SJCRH30 (cell line): ENCODE measurements at regions not wholly inside any gene's neighbourhood (a gene's known extent, or its start where the extent isn't known, plus 50 kb on each side); places are given as distances from the start of the nearest gene placed in this dataset.
A peak's percentile ranks its signal among the peaks of the same experiment; 100 is the strongest.
"Not testable (repeated sequence)": the region's sequence is repeated elsewhere in the genome, so short reads cannot be mapped to it uniquely, and the experiment has no call there.

Source experiments
- DNase-seq, 2 experiments: peaks; one replicate each; pipeline ENCODE4 v3.0.0-alpha.2; 2015 to 2020
- H3K27ac ChIP-seq: fragments of 250-450 bp; sonication (Bioruptor Pico); 2 replicates; pipeline ENCODE4 v1.5.1; 2020; ENCODE audit warnings: mild to moderate bottlenecking, moderate library complexity
- H3K27me3 ChIP-seq: fragments of 250-450 bp; sonication (Bioruptor Pico); 2 replicates; pipeline ENCODE4 v1.5.1; 2020; ENCODE audit warnings: mild to moderate bottlenecking, moderate library complexity
- H3K36me3 ChIP-seq: fragments of 250-450 bp; sonication (Bioruptor Pico); 2 replicates; pipeline ENCODE4 v1.5.1; 2020; ENCODE audit warnings: mild to moderate bottlenecking, moderate library complexity
- H3K4me1 ChIP-seq: fragments of 250-450 bp; sonication (Bioruptor Pico); 2 replicates; pipeline ENCODE4 v1.5.1; 2020; ENCODE audit warnings: mild to moderate bottlenecking, moderate library complexity
- H3K4me3 ChIP-seq: fragments of 250-450 bp; sonication (Bioruptor Pico); 2 replicates; pipeline ENCODE4 v1.5.1; 2020; ENCODE audit warnings: mild to moderate bottlenecking, moderate library complexity
- H3K9me3 ChIP-seq: fragments of 250-450 bp; sonication (Bioruptor Pico); replicated peaks from 2 replicates; pipeline ENCODE4 v1.5.1; 2020; ENCODE audit warnings: mild to moderate bottlenecking, moderate library complexity

DNA sequence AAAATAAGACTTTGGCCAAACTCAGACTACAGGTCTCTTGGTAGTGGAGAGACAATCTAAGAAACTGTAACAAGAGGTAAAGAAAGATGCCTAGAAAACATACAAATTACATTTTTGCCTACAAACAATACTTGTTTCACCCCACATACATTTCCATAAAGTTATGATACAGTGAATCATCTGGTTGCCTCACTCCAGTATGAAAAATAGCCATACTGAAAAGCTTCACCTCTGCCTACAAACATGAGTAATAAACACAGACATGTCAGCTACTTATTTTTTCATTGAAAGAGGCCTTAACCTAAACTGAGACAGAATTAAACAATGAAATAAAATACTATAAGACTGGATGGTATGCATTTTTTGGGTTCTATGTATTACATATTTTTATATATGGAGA is 1463.0 kb downstream of the FAM181B start:
- Histone ChIP-seq H3K27me3 (no peaks in the 10 kb centered on the region), H3K27ac (no peak overlapping the region), H3K9me3 (no peaks in the 10 kb centered on the region), H3K36me3 (no peaks in the 10 kb centered on the region), H3K4me1 (no peaks in the 10 kb centered on the region), H3K4me3 (no peak overlapping the region)
- no peak for DNase-seq

GRCh38 chr11:81267246-81267645 is 1466.4 kb downstream of the FAM181B start:
- no peaks in the 10 kb centered on the region for H3K36me3 ChIP-seq
- no peak for DNase-seq
- no peak overlapping the region for H3K4me3 ChIP-seq
- no peak overlapping the region for H3K27ac ChIP-seq
- H3K4me1 ChIP-seq = no peaks in the 10 kb centered on the region
- no peaks in the 10 kb centered on the region for H3K27me3 ChIP-seq
- no peaks in the 10 kb centered on the region for H3K9me3 ChIP-seq

- Histone ChIP-seq H3K27ac (no peak overlapping the region), H3K9me3 (no peaks in the 10 kb centered on the region), H3K4me1 (no peaks in the 10 kb centered on the region), H3K4me3 (no peak overlapping the region), H3K36me3 (no peaks in the 10 kb centered on the region), H3K27me3 (no peaks in the 10 kb centered on the region)
- DNase-seq = no peak
These were observed 1474.2 kb downstream of the FAM181B start for GRCh38 chr11:81259471-81259870.

DNA sequence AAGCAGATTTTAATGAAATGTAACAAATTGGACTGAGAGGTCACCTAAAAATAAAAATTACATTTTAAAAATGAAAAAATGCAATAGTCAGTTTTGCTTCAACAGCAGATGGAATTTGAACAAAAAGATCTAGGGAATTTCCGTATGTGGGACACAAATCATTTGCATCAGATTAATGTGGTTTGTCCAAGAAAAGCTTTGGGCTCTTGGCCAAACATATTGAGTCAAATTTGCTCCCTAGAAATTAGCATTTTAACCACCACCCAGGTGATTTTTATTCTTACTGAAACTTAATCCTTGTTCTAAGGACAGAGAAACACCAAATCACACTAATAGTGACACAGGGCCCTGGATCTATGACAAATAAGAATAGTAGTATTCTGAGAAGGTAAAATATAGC is 1477.8 kb downstream of the FAM181B start:
- no peaks in the 10 kb centered on the region for H3K27me3 ChIP-seq
- no peaks in the 10 kb centered on the region for H3K9me3 ChIP-seq
- H3K27ac ChIP-seq = no peak overlapping the region
- DNase-seq = no peak
- H3K36me3 ChIP-seq = no peaks in the 10 kb centered on the region
- H3K4me3 ChIP-seq = no peak overlapping the region
- no peaks in the 10 kb centered on the region for H3K4me1 ChIP-seq

DNA sequence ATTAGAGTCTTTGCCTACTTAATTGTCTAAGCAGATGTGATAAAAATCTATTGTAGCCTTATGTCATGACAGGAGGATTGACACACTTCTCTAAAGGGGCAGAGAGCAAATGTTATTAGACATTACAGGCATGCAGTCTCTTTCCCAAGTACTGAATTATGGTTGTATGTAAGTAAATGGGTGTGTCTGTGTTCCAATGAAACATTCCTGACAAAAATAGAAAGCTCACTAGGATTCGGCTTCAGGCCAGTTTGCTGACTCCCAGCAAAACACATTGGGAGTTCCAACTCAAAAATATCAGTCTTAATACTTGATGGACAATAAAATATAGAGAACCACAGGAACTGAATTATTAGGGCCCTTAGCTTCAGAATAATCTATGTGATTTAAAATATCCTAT is 1480.4 kb downstream of the FAM181B start:
- H3K27me3 ChIP-seq = no peaks in the 10 kb centered on the region
- no peaks in the 10 kb centered on the region for H3K4me1 ChIP-seq
- no peaks in the 10 kb centered on the region for H3K9me3 ChIP-seq
- no peak for DNase-seq
- no peak overlapping the region for H3K4me3 ChIP-seq
- H3K36me3 ChIP-seq = 0 out of 2 replicates have a peak, but pooled peaks cover 2% of the 10 kb centered on the region
- no peak overlapping the region for H3K27ac ChIP-seq

- H3K9me3 ChIP-seq = no peaks in the 10 kb centered on the region
- H3K27me3 ChIP-seq = no peaks in the 10 kb centered on the region
These were observed 1486.7 kb downstream of the FAM181B start for GRCh38 chr11:81246941-81247340.

GRCh38 chr11:81245791-81246190 is 1487.9 kb downstream of the FAM181B start:
- Histone ChIP-seq H3K27ac (no peak overlapping the region), H3K9me3 (no peaks in the 10 kb centered on the region), H3K4me3 (no peak overlapping the region), H3K4me1 (no peaks in the 10 kb centered on the region), H3K27me3 (no peaks in the 10 kb centered on the region), H3K36me3 (0 out of 2 replicates have a peak, but pooled peaks cover 2% of the 10 kb centered on the region)
- no peak for DNase-seq

More at GRCh38 chr11:81246941-81247340, 1486.7 kb downstream of the FAM181B start:
- H3K4me3 ChIP-seq = no peak overlapping the region
- H3K36me3 ChIP-seq = 0 out of 2 replicates have a peak, but pooled peaks cover 2% of the 10 kb centered on the region
- H3K4me1 ChIP-seq = no peaks in the 10 kb centered on the region
- no peak for DNase-seq
- H3K27ac ChIP-seq = no peak overlapping the region

DNA sequence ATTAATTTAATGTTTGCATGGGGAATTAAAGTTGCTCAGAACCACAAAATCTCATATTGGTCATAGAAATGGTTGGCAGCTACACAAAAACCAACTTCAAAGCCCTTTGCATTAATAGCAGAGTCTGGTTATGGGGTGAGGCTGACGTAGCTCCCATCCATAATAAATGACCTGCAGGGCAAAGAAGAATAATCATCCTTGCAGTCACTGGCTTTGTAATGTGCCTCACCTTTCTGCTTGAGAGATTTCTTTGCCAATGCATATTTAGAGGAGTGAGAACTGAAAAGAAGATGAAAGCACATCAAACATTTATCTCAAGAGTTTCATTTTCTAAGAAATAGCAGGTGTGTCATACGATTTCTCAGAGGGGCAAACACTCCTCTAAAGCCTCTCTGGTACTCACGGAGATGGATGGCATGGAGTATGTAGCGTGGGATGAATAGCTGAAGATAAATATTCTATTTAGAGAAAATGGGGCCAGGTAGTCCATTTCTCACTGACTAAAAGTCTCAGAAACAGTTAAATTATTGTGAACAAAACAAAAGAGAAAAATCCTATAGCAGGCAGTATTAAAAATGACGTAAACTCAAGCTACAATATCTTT is 1491.9 kb downstream of the FAM181B start:
- no peaks in the 10 kb centered on the region for H3K9me3 ChIP-seq
- no peaks in the 10 kb centered on the region for H3K4me1 ChIP-seq
- no peak for DNase-seq
- H3K27me3 ChIP-seq = no peaks in the 10 kb centered on the region
- H3K27ac ChIP-seq = no peak overlapping the region
- no peaks in the 10 kb centered on the region for H3K36me3 ChIP-seq
- no peak overlapping the region for H3K4me3 ChIP-seq

DNA sequence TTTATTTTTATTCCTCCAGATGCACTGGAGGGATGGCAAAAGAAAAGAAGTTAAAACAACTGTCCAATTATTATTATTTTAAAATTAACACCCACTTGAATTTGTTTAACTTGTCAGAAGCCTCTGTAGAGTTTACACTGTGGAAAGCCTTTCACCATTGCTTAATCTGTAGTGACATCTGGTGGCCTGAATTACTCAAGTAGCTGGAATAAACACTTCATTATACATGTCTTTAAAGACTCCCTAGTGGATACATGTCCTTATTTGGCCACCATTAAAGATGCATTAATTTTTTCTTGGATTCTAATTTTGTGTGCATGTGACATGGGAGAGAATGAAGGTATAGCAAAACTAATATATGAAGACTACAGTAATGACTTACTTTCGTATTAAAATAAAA is 1496.5 kb downstream of the FAM181B start:
- peak; percentile 4 to 68 for DNase-seq
- no peak overlapping the region for H3K27ac ChIP-seq
- H3K9me3 ChIP-seq = no peaks in the 10 kb centered on the region
- no peaks in the 10 kb centered on the region for H3K36me3 ChIP-seq
- no peak overlapping the region for H3K4me3 ChIP-seq
- no peaks in the 10 kb centered on the region for H3K4me1 ChIP-seq
- no peaks in the 10 kb centered on the region for H3K27me3 ChIP-seq

GRCh38 chr11:81227409-81227808 is 1506.3 kb downstream of the FAM181B start:
- not testable (repeated sequence) for DNase-seq, H3K27ac ChIP-seq, H3K9me3 ChIP-seq, H3K27me3 ChIP-seq, H3K4me1 ChIP-seq, H3K36me3 ChIP-seq, H3K4me3 ChIP-seq

- no peaks in the 10 kb centered on the region for H3K27me3 ChIP-seq
- no peak for DNase-seq
- H3K27ac ChIP-seq = no peak overlapping the region
- H3K36me3 ChIP-seq = no peaks in the 10 kb centered on the region
- H3K9me3 ChIP-seq = no peaks in the 10 kb centered on the region
- H3K4me3 ChIP-seq = no peak overlapping the region
- peaks cover 12% of the 10 kb centered on the region for H3K4me1 ChIP-seq
These were observed 1509.3 kb downstream of the FAM181B start for GRCh38 chr11:81224396-81224795.

- Histone ChIP-seq H3K4me3 (no peak overlapping the region), H3K4me1 (peaks cover 12% of the 10 kb centered on the region), H3K27me3 (no peaks in the 10 kb centered on the region), H3K27ac (no peak overlapping the region), H3K36me3 (no peaks in the 10 kb centered on the region), H3K9me3 (no peaks in the 10 kb centered on the region)
- peak in 1 of 2 experiments; percentile 11 for DNase-seq
These were observed 1511.2 kb downstream of the FAM181B start for GRCh38 chr11:81222491-81222890.

GRCh38 chr11:81220146-81220895 is 1513.3 kb downstream of the FAM181B start:
- no peak overlapping the region; the same call in 1 of the 2 replicates for H3K27ac ChIP-seq
- no peaks in the 10 kb centered on the region for H3K27me3 ChIP-seq
- peak overlapping the region; percentile 12 for H3K4me3 ChIP-seq
- DNase-seq = peak; percentile 4 to 37
- H3K9me3 ChIP-seq = no peaks in the 10 kb centered on the region
- peaks cover 12% of the 10 kb centered on the region for H3K4me1 ChIP-seq
- H3K36me3 ChIP-seq = no peaks in the 10 kb centered on the region

DNA sequence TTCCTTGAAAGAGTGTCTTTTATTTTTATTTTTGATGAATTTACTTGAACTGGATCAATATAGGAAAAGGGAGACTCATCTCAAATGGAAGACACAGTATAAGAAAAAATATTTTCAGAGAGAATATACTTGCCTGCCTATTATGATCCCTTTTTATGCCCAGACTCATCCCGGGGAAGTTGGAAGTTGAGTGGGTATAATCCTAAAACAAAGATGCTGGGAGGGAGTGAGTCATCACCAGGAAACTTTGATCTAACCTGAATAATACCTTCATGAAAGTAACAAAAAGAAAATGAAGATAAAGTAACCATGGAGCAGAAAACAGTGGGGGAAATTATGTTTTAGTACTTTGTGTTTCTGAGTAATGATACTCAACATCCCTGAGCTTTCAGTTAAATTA is 1514.0 kb downstream of the FAM181B start:
- no peaks in the 10 kb centered on the region for H3K36me3 ChIP-seq
- no peaks in the 10 kb centered on the region for H3K9me3 ChIP-seq
- H3K27ac ChIP-seq = no peak overlapping the region; the same call in 1 of the 2 replicates
- H3K27me3 ChIP-seq = no peaks in the 10 kb centered on the region
- peaks cover 12% of the 10 kb centered on the region for H3K4me1 ChIP-seq
- H3K4me3 ChIP-seq = peak overlapping the region; percentile 12; the same call in 1 of the 2 replicates
- DNase-seq = peak in 1 of 2 experiments; percentile 8

- no peak for DNase-seq
- Histone ChIP-seq H3K27ac (no peak overlapping the region), H3K4me3 (no peak overlapping the region), H3K4me1 (peaks cover 12% of the 10 kb centered on the region), H3K9me3 (no peaks in the 10 kb centered on the region), H3K27me3 (no peaks in the 10 kb centered on the region), H3K36me3 (no peaks in the 10 kb centered on the region)
These were observed 1515.2 kb downstream of the FAM181B start for GRCh38 chr11:81218440-81218839.
